ENCODE measurements at regions not wholly inside any gene's neighbourhood (a gene's known extent, or its start where the extent isn't known, plus 50 kb on each side); places are given as distances from the start of the nearest gene placed in this dataset.

GRCh38 chr11:76269661-76270261 is 63.5 kb upstream of the WNT11 start:
- intact Hi-C loops (cut with micrococcal nuclease), result no loop called here
- Mint-ChIP-seq H3K36me3 (ENCODE audit: low read depth) (no peaks in the 10 kb centered on the region), H3K27ac (no peak overlapping the region)

GRCh38 chr11:76269247-76269646 is 62.9 kb upstream of the WNT11 start:
- Mint-ChIP-seq H3K36me3 (ENCODE audit: low read depth) (no peaks in the 10 kb centered on the region), H3K9me3 (no peaks in the 10 kb centered on the region), H3K4me3 (ENCODE audit: low read depth) (no peak overlapping the region), H3K27me3 (ENCODE audit: low read depth) (no peaks in the 10 kb centered on the region), H3K27ac (no peak overlapping the region), H3K4me1 (ENCODE audit: low read depth) (no peaks in the 10 kb centered on the region)
- DNase-seq (ENCODE audit: low spot score), result no peak
- intact Hi-C loops (cut with micrococcal nuclease), result no loop called here

More at GRCh38 chr11:76269661-76270261, 63.5 kb upstream of the WNT11 start:
- Mint-ChIP-seq H3K4me1 (ENCODE audit: low read depth) (no peaks in the 10 kb centered on the region), H3K9me3 (no peaks in the 10 kb centered on the region), H3K4me3 (ENCODE audit: low read depth) (no peak overlapping the region), H3K27me3 (ENCODE audit: low read depth) (no peaks in the 10 kb centered on the region)
- DNase-seq (ENCODE audit: low spot score), result no peak

GRCh38 chr11:76268498-76268897 is 62.2 kb upstream of the WNT11 start:
- H3K9me3 Mint-ChIP-seq, result no peaks in the 10 kb centered on the region
- DNase-seq (ENCODE audit: low spot score), result no peak
- H3K4me1 Mint-ChIP-seq (ENCODE audit: low read depth), result no peaks in the 10 kb centered on the region
- no peaks in the 10 kb centered on the region for H3K36me3 Mint-ChIP-seq (ENCODE audit: low read depth)
- intact Hi-C loops (cut with micrococcal nuclease), result no loop called here
- H3K27me3 Mint-ChIP-seq (ENCODE audit: low read depth), result peaks cover 5% of the 10 kb centered on the region
- H3K27ac Mint-ChIP-seq, result no peak overlapping the region
- H3K4me3 Mint-ChIP-seq (ENCODE audit: low read depth), result no peak overlapping the region

- no peaks in the 10 kb centered on the region for H3K9me3 Mint-ChIP-seq
- peaks cover 5% of the 10 kb centered on the region for H3K27me3 Mint-ChIP-seq (ENCODE audit: low read depth)
- H3K36me3 Mint-ChIP-seq (ENCODE audit: low read depth), result no peaks in the 10 kb centered on the region
- H3K27ac Mint-ChIP-seq, result no peak overlapping the region
- no peak for DNase-seq (ENCODE audit: low spot score)
- H3K4me3 Mint-ChIP-seq (ENCODE audit: low read depth), result no peak overlapping the region
- intact Hi-C loops (cut with micrococcal nuclease), result no loop called here
- no peaks in the 10 kb centered on the region for H3K4me1 Mint-ChIP-seq (ENCODE audit: low read depth)
These were observed 61.3 kb upstream of the WNT11 start for GRCh38 chr11:76267556-76267955.

- no peaks in the 10 kb centered on the region for H3K9me3 Mint-ChIP-seq
- H3K4me3 Mint-ChIP-seq (ENCODE audit: low read depth), result no peak overlapping the region
- intact Hi-C loops (cut with micrococcal nuclease), result no loop called here
- H3K36me3 Mint-ChIP-seq (ENCODE audit: low read depth), result no peaks in the 10 kb centered on the region
- no peak for DNase-seq (ENCODE audit: low spot score)
- H3K27me3 Mint-ChIP-seq (ENCODE audit: low read depth), result peaks cover 5% of the 10 kb centered on the region
- no peak overlapping the region for H3K27ac Mint-ChIP-seq
- H3K4me1 Mint-ChIP-seq (ENCODE audit: low read depth), result no peaks in the 10 kb centered on the region
These were observed 60.2 kb upstream of the WNT11 start for GRCh38 chr11:76266286-76267100.

GRCh38 chr11:76265771-76266241 is 59.5 kb upstream of the WNT11 start:
- H3K4me1 Mint-ChIP-seq (ENCODE audit: low read depth), result no peaks in the 10 kb centered on the region
- no peaks in the 10 kb centered on the region for H3K36me3 Mint-ChIP-seq (ENCODE audit: low read depth)
- intact Hi-C loops (cut with micrococcal nuclease), result no loop called here
- no peak for DNase-seq (ENCODE audit: low spot score)
- H3K4me3 Mint-ChIP-seq (ENCODE audit: low read depth), result no peak overlapping the region
- no peaks in the 10 kb centered on the region for H3K9me3 Mint-ChIP-seq
- peaks cover 11% of the 10 kb centered on the region for H3K27me3 Mint-ChIP-seq (ENCODE audit: low read depth)
- H3K27ac Mint-ChIP-seq, result no peak overlapping the region

GRCh38 chr11:76263657-76264056 is 57.4 kb upstream of the WNT11 start:
- no peaks in the 10 kb centered on the region for H3K9me3 Mint-ChIP-seq
- intact Hi-C loops (cut with micrococcal nuclease), result no loop called here
- peaks cover 26% of the 10 kb centered on the region for H3K27me3 Mint-ChIP-seq (ENCODE audit: low read depth)
- H3K4me1 Mint-ChIP-seq (ENCODE audit: low read depth), result no peaks in the 10 kb centered on the region
- H3K27ac Mint-ChIP-seq, result no peak overlapping the region
- H3K4me3 Mint-ChIP-seq (ENCODE audit: low read depth), result no peak overlapping the region
- no peak for DNase-seq (ENCODE audit: low spot score)
- no peaks in the 10 kb centered on the region for H3K36me3 Mint-ChIP-seq (ENCODE audit: low read depth)

- intact Hi-C loops (cut with micrococcal nuclease), result no loop called here
- H3K9me3 Mint-ChIP-seq, result no peaks in the 10 kb centered on the region
- H3K4me3 Mint-ChIP-seq (ENCODE audit: low read depth), result no peak overlapping the region
- no peaks in the 10 kb centered on the region for H3K36me3 Mint-ChIP-seq (ENCODE audit: low read depth)
- no peak for DNase-seq (ENCODE audit: low spot score)
- no peaks in the 10 kb centered on the region for H3K4me1 Mint-ChIP-seq (ENCODE audit: low read depth)
- peaks cover 27% of the 10 kb centered on the region for H3K27me3 Mint-ChIP-seq (ENCODE audit: low read depth)
- no peak overlapping the region for H3K27ac Mint-ChIP-seq
These were observed 56.9 kb upstream of the WNT11 start for GRCh38 chr11:76263166-76263565.

GRCh38 chr11:76260296-76260925 is 54.1 kb upstream of the WNT11 start:
- DNase-seq (ENCODE audit: low spot score), result no peak
- intact Hi-C loops (cut with micrococcal nuclease), result no loop called here
- H3K4me1 Mint-ChIP-seq (ENCODE audit: low read depth), result no peaks in the 10 kb centered on the region
- no peak overlapping the region for H3K4me3 Mint-ChIP-seq (ENCODE audit: low read depth)
- no peaks in the 10 kb centered on the region for H3K36me3 Mint-ChIP-seq (ENCODE audit: low read depth)
- no peaks in the 10 kb centered on the region for H3K9me3 Mint-ChIP-seq
- peaks cover 27% of the 10 kb centered on the region for H3K27me3 Mint-ChIP-seq (ENCODE audit: low read depth)
- H3K27ac Mint-ChIP-seq, result no peak overlapping the region

- DNase-seq (ENCODE audit: low spot score), result no peak
- Mint-ChIP-seq H3K4me3 (ENCODE audit: low read depth) (no peak overlapping the region), H3K36me3 (ENCODE audit: low read depth) (no peaks in the 10 kb centered on the region), H3K4me1 (ENCODE audit: low read depth) (no peaks in the 10 kb centered on the region), H3K27me3 (ENCODE audit: low read depth) (peaks cover 27% of the 10 kb centered on the region), H3K9me3 (no peaks in the 10 kb centered on the region), H3K27ac (no peak overlapping the region)
- intact Hi-C loops (cut with micrococcal nuclease), result no loop called here
These were observed 53.1 kb upstream of the WNT11 start for GRCh38 chr11:76259299-76259908.

GRCh38 chr11:76257074-76257719 is 50.9 kb upstream of the WNT11 start:
- Mint-ChIP-seq H3K9me3 (no peaks in the 10 kb centered on the region), H3K27ac (no peak overlapping the region), H3K4me3 (ENCODE audit: low read depth) (no peak overlapping the region), H3K27me3 (ENCODE audit: low read depth) (peaks cover 24% of the 10 kb centered on the region), H3K36me3 (ENCODE audit: low read depth) (no peaks in the 10 kb centered on the region), H3K4me1 (ENCODE audit: low read depth) (no peaks in the 10 kb centered on the region)
- no peak for DNase-seq (ENCODE audit: low spot score)
- intact Hi-C loops (cut with micrococcal nuclease), result no loop called here

- intact Hi-C loops (cut with micrococcal nuclease), result no loop called here
These were observed 50.1 kb upstream of the WNT11 start for GRCh38 chr11:76256448-76256847.

More at GRCh38 chr11:76256448-76256847, 50.1 kb upstream of the WNT11 start:
- H3K4me3 Mint-ChIP-seq (ENCODE audit: low read depth), result no peak overlapping the region
- peaks cover 24% of the 10 kb centered on the region for H3K27me3 Mint-ChIP-seq (ENCODE audit: low read depth)
- H3K9me3 Mint-ChIP-seq, result no peaks in the 10 kb centered on the region
- no peak for DNase-seq (ENCODE audit: low spot score)
- no peaks in the 10 kb centered on the region for H3K36me3 Mint-ChIP-seq (ENCODE audit: low read depth)
- H3K27ac Mint-ChIP-seq, result no peak overlapping the region
- no peaks in the 10 kb centered on the region for H3K4me1 Mint-ChIP-seq (ENCODE audit: low read depth)

Data from activated T-helper 2 cell treated with anti-CD3 and anti-CD28 coated beads, Interferon-gamma antibody, Interleukin-2, Interleukin-4, amounts not matched to agents 10 μg/mL and 5 μg/mL and 100 μg/mL, durations not matched to agents 14 hours and 24 hours and 36 hours (primary cell).